C1 segment of cervical spinal cord (tissue), 14 donors: ENCODE measurements at regions not wholly inside any gene's neighbourhood (a gene's known extent, or its start where the extent isn't known, plus 50 kb on each side); places are given as distances from the start of the nearest gene placed in this dataset.
"Not testable (repeated sequence)": the region's sequence is repeated elsewhere in the genome, so short reads cannot be mapped to it uniquely, and the experiment has no call there.

Source experiments
- DNase-seq, 14 donors: peaks; one replicate each; lab custom pipeline; 2025; lab: John Stamatoyannopoulos, UW

DNA sequence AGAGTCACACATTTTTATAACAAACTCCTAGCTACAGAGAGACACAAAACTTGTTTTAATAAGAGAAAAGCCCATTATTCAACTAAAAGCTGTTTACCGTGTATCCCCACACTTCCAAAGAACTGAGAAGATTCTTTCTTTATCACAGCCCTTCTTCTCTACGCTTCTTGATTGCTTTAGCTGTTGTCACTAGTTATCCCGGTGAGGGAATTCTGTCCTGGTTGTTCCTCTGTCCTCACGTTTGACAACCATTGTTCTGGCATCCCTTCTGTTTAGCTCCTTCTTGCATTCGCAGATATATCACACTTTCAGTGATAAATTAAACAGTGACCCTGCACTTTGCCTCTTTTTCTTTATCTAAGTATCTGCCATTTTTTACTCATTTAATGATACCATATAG lies 1035.1 kb upstream of the PCDH20 start:
- DNase-seq: no peak

DNA sequence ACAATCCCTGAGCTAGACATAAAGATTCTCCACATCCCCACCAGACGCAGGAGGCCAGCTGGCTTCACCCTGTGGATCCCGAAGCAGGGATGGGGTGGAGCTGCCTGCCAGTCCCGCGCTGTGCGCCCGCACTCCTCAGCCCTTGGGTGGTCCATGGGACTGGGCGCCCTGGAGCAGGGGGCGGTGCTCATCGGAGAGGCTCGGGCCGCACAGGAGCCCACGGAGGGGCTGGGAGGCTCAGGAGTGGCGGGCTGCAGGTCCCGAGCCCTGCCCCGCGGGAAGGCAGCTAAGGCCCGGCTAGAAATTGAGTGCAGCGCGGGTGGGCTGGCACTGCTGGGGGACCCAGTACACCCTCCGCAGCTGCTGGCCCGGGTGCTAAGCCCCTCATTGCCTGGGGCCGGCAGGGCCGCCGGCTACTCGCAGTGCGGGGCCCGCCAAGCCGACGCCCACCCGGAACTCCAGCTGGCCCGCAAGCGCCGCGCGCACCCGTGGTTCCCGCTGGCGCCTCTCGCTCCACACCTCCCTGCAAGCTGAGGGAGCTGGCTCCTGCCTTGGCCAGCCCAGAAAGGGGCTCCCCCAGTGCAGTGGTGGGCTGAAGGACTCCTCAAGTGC lies 1032.2 kb upstream of the PCDH20 start:
- not testable (repeated sequence) for DNase-seq

DNA sequence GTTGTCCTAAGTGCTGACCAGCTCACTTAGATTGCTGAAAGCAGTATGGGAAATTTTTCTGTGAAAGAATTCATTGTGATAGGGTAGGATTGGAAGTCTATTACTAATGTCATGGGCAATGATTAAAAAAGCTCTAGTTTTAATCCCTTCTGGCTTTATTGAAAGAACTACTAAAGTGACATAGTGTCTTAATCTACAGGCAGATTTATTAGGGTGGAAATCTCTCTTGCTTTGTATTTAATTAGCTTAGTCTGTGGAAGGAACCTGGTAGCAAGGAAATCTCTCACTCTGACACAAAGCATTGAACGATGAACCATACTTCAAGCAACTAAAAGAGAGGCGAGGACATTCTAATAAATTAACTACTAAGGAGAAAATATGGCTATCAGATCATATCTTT lies 1029.2 kb upstream of the PCDH20 start:
- DNase-seq: no peak

- DNase-seq: no peak
Measured at GRCh38 chr13:62434081-62434480, 1018.4 kb upstream of the PCDH20 start.

DNA sequence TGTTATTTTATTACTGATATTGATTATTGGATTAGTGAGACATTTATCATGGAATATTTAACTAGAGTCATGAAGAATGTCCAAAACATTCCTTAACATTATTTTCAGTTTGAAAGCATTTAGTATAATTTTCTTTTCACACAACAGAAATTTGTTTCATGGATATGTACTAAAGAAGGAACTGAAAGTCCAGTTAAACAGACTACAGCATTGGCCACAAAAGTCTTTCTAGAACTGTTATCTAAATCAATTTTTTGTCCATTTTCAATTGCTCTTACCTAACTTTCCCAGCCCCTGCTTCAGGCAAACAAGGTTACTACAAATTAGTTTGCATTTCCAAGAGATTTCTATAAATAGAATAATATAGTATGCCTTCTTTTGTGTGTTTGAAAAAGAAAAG lies 1018.0 kb upstream of the PCDH20 start:
- DNase-seq: no peak

DNA sequence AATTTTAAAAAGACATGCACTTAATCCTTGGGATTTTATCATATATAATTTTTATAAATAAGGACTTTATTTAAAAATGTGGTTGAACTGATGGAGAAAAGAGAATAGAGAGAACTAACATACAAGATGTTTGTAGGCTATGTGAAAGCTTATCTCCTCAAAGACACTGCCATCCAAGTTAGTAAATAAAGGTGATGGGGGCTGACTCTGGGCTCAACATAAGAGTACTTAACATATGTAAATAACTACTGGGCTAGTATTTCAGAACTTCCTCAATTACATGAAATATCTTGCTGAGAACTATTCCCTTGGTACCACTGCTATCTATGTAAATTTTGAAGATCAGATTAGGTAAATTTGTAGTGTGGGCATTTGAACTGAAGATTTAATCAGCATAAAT lies 1017.3 kb upstream of the PCDH20 start:
- no peak for DNase-seq

DNA sequence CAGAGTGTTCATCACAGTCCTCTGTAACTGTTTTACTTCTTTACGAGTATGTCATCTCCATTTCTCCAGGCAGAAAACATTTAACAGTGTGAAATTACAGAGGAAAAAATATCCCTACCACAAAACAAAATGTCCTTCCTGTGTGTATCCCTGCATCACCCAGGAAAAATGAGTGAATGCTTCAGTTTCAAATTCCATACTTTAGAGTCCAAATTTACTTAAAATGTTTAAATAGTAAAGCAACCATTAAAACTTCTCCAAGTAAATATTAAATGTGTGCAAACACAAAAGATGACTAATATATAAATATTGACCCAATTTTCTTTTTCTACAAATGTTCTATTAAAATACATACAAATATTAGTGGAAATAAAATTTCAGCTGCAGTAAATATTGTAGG lies 1016.6 kb upstream of the PCDH20 start:
- no peak for DNase-seq

DNA sequence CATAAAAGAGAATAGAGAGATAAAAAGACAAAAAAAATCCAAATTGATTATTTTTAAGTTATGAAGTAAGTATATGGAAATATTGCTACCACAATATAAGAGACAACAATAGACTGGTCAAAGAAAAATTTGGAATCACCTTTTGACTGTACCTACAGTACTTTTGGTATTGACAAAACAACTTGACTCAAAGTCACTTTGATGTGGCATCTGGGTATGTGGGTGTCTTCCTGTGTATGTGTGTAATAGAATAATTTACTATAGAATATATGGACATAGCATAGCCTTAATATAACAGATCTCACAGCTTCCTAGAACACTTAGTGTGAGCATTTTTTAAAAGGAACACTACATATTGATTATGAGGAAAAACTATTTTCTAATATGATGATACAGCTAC lies 1016.2 kb upstream of the PCDH20 start:
- DNase-seq: no peak

DNA sequence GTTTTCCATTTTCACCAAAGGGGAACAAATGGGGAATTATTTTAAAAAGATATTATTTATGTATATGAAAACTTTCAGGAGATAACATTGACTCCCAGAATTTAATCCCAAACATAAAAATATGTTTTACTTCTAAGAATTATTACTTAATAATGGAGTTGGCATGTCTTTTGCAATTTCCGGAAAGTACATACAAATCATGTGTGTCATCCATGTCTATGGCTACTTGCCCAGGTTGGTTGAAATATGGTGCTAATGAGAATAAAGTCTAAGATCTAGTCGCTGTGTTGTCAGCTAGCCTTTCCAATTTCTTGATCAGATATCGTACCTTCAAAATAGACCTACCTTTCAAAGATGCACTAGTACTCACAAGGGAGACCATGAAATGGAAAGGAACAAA lies 1003.2 kb upstream of the PCDH20 start:
- no peak for DNase-seq

- no peak for DNase-seq
Measured at GRCh38 chr13:62418376-62418775, 1002.7 kb upstream of the PCDH20 start.

GRCh38 chr13:62407871-62408270 lies 992.2 kb upstream of the PCDH20 start:
- DNase-seq: no peak

- no peak for DNase-seq
Measured at GRCh38 chr13:62388515-62388914, 972.9 kb upstream of the PCDH20 start.

GRCh38 chr13:62387647-62388046 lies 972.0 kb upstream of the PCDH20 start:
- no peak for DNase-seq

- DNase-seq: not testable (repeated sequence)
Measured at GRCh38 chr13:62379241-62379640, 963.6 kb upstream of the PCDH20 start.

DNA sequence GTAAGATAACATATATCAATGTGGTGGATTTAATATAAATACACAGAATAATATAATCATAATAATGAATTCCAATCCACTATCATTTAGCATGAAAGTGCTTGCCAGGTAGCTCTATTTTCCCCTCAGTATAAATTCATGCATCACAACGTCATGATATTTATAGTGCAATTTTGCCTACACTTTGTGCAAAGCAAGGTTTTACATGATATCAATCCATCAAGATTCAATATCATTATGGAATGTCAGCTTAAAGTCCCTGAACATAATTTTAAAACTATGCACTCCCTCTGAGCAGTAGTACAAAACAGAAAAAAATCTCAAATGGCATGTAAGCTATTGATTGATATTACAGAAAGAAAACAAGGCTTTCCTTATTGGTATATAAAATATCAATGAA lies 962.2 kb upstream of the PCDH20 start:
- no peak for DNase-seq

GRCh38 chr13:62375653-62376052 lies 960.0 kb upstream of the PCDH20 start:
- no peak for DNase-seq

GRCh38 chr13:62371737-62372136 lies 956.1 kb upstream of the PCDH20 start:
- DNase-seq: no peak

- not testable (repeated sequence) for DNase-seq
Measured at GRCh38 chr13:62367971-62368370, 952.3 kb upstream of the PCDH20 start.

GRCh38 chr13:62360609-62361008 lies 945.0 kb upstream of the PCDH20 start:
- no peak for DNase-seq

- no peak for DNase-seq
Measured at GRCh38 chr13:62358646-62358932, 942.9 kb upstream of the PCDH20 start.

DNA sequence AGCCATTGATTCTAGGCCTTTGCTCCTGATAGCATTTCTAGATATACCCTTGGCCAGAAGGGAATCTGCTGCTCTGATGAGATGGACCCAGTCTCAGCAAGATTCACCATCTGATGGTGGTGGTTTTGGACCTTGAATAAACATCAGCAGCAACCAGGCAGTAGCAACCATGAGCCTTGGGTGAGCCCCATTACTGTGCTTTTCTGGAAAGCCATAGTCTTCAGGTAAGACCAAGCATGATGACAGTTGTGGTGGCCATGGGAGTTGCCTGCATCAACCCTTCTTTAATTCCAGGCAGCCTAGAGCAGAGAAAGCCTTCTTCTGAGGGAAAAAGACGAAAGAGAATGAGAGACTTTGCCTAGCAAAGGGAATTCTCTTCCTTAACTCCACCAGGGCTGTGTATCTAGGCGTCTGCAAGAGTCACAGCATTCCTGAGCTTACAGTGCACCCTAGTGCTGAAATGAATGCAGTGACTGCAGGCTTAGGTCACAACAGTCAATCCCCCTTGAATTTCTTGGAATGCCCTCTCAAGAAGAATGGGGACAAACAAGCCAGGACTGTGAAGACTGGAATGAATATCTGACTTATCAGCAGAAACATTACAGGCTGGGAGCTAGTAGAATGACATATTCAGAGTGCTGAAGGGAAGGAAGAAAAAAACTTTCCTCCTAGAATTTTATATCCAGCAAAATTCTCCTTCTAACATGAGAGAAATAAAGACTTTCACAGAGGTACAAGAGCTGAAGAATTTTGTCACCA lies 942.4 kb upstream of the PCDH20 start:
- no peak for DNase-seq

GRCh38 chr13:62356977-62357376 lies 941.3 kb upstream of the PCDH20 start:
- no peak for DNase-seq

- no peak for DNase-seq
Measured at GRCh38 chr13:62337109-62337880, 921.6 kb upstream of the PCDH20 start.
